ENCODE measurements at regions not wholly inside any gene's neighbourhood (a gene's known extent, or its start where the extent isn't known, plus 50 kb on each side); places are given as distances from the start of the nearest gene placed in this dataset.
A peak's percentile ranks its signal among the peaks of the same experiment; 100 is the strongest.

GRCh38 chr3:31331278-31331677, 201.4 kb upstream of the STT3B start:
- Histone ChIP-seq H3K27ac (ENCODE audit: low read depth) (no peak overlapping the region), H3K4me3 (no peak overlapping the region), H2AFZ (no peak overlapping the region), H3K36me3 (ENCODE audit: insufficient read depth) (no peaks in the 10 kb centered on the region), H3K4me2 (no peak overlapping the region), H3F3A (replicated peaks; ENCODE audit: low read depth) (no peaks in the 10 kb centered on the region), H3K79me2 (replicated peaks; ENCODE audit: insufficient read depth) (no peaks in the 10 kb centered on the region), H3K9me2 (ENCODE audit: insufficient read depth) (peaks cover 15% of the 10 kb centered on the region; the same call in 1 of the 2 replicates), H4K20me1 (replicated peaks; ENCODE audit: insufficient read depth) (no peaks in the 10 kb centered on the region), H3K27me3 (ENCODE audit: insufficient read depth) (no peaks in the 10 kb centered on the region), H3K4me1 (ENCODE audit: insufficient read depth) (no peaks in the 10 kb centered on the region)
- Mint-ChIP-seq H3K27ac (no peak overlapping the region), H3K27me3 (ENCODE audit: insufficient read depth, low read depth, poor library complexity) (peaks cover 5% of the 10 kb centered on the region), H3K4me1 (no peaks in the 10 kb centered on the region), H3K36me3 (ENCODE audit: low read depth) (peaks cover 8% of the 10 kb centered on the region; the same call in 2 of the 3 replicates), H3K9me3 (peaks cover 22% of the 10 kb centered on the region), H3K4me3 (no peak overlapping the region)
- no peak for TF ChIP-seq EZH2phosphoT487 (IDR thresholded peaks at IDR 0.05; ENCODE audit: unreplicated experiment)
- no peak for TF ChIP-seq POLR2AphosphoS5 (IDR thresholded peaks at IDR 0.05; ENCODE audit: low read depth)
- TF ChIP-seq ZNF331 (CRISPR knock-in tag; IDR thresholded peaks at IDR 0.05; ENCODE audit: low read depth), result no peak
- DNase-seq (ENCODE audit: low spot score), result no peak
- no peak for ATAC-seq

DNA sequence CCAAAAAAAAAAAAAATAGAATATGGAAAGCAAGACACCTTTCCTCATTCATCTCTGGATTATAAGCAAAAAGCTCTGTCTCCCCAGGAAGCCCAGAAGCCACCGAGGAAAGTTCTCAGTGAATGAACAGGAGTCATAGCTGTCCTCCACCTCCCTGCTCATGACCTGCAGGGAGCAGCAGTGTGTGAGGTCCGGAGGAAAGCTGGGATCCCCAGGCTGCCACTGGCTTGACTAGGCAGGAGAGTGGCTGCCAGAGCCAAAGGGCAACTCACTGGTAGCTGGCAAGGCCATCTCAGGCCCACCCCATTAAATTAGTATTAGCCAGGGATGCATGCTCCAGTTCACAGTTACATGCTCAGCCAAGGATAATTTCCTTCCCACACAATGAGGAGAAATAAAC, 191.6 kb upstream of the STT3B start:
- DNase-seq (ENCODE audit: low spot score) (peak; percentile 41), ATAC-seq (peak; percentile 97)
- H3K36me3 ChIP-seq (ENCODE audit: insufficient read depth), result no peaks in the 10 kb centered on the region
- no peak overlapping the region for H3K4me3 Mint-ChIP-seq
- H2AFZ ChIP-seq, result no peak overlapping the region
- no peaks in the 10 kb centered on the region for H3K27me3 Mint-ChIP-seq (ENCODE audit: insufficient read depth, low read depth, poor library complexity)
- H3K4me2 ChIP-seq, result no peak overlapping the region
- H3K27ac Mint-ChIP-seq, result no peak overlapping the region
- TF ChIP-seq CTCF (conservative IDR thresholded peaks at IDR 0.05; ENCODE audit: low read depth in 2 of 2), result peak; percentile 33 to 62; a peak in 3 of 4 replicates
- no peak for TF ChIP-seq JUNB (IDR thresholded peaks at IDR 0.05; ENCODE audit: unreplicated experiment)
- no peak overlapping the region for H3K4me3 ChIP-seq
- H3K4me1 Mint-ChIP-seq, result peaks cover 8% of the 10 kb centered on the region
- H3K9me2 ChIP-seq (ENCODE audit: insufficient read depth), result no peaks in the 10 kb centered on the region
- H3K4me1 ChIP-seq (ENCODE audit: insufficient read depth), result no peaks in the 10 kb centered on the region
- peaks cover 8% of the 10 kb centered on the region; the same call in 1 of the 3 replicates for H3K9me3 Mint-ChIP-seq
- no peaks in the 10 kb centered on the region for H3K79me2 ChIP-seq (replicated peaks; ENCODE audit: insufficient read depth)
- H3F3A ChIP-seq (replicated peaks; ENCODE audit: low read depth), result no peaks in the 10 kb centered on the region
- H4K20me1 ChIP-seq (replicated peaks; ENCODE audit: insufficient read depth), result no peaks in the 10 kb centered on the region
- no peak overlapping the region for H3K27ac ChIP-seq (ENCODE audit: low read depth)
- no peaks in the 10 kb centered on the region; the same call in 2 of the 3 replicates for H3K36me3 Mint-ChIP-seq (ENCODE audit: low read depth)
- H3K27me3 ChIP-seq (ENCODE audit: insufficient read depth), result no peaks in the 10 kb centered on the region

DNA sequence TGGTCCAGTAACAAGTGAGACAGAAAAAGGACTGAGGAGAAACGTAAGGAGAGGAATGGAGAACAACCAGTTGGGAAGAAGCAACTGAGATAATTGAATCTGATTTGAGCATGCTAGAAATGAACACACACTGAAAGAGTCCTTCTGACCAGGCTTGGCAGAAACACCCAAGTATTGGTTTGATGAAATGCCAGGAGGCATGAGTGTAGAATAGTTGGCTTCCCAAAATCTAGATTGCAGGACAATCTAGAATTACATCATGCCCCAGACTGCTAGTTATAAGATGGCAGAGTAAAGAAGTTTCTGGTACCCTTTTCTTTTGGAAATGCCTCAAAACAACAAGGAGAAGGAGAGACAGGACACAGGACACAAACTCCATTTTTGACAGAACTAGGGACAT, 189.7 kb upstream of the STT3B start:
- H3K27me3 Mint-ChIP-seq (ENCODE audit: insufficient read depth, low read depth, poor library complexity), result no peaks in the 10 kb centered on the region
- no peak overlapping the region for H3K4me3 Mint-ChIP-seq
- Histone ChIP-seq H2AFZ (no peak overlapping the region), H3K9me2 (ENCODE audit: insufficient read depth) (no peaks in the 10 kb centered on the region), H3K79me2 (replicated peaks; ENCODE audit: insufficient read depth) (no peaks in the 10 kb centered on the region), H3K4me3 (no peak overlapping the region), H3K27ac (ENCODE audit: low read depth) (no peak overlapping the region), H3K36me3 (ENCODE audit: insufficient read depth) (no peaks in the 10 kb centered on the region), H4K20me1 (replicated peaks; ENCODE audit: insufficient read depth) (no peaks in the 10 kb centered on the region), H3K4me2 (no peak overlapping the region), H3F3A (replicated peaks; ENCODE audit: low read depth) (no peaks in the 10 kb centered on the region), H3K27me3 (ENCODE audit: insufficient read depth) (no peaks in the 10 kb centered on the region), H3K4me1 (ENCODE audit: insufficient read depth) (no peaks in the 10 kb centered on the region)
- peaks cover 10% of the 10 kb centered on the region for H3K4me1 Mint-ChIP-seq
- no peaks in the 10 kb centered on the region; the same call in 2 of the 3 replicates for H3K36me3 Mint-ChIP-seq (ENCODE audit: low read depth)
- DNase-seq (ENCODE audit: low spot score), result no peak
- no peak overlapping the region for H3K27ac Mint-ChIP-seq
- ATAC-seq, result no peak
- H3K9me3 Mint-ChIP-seq, result peaks cover 8% of the 10 kb centered on the region; the same call in 1 of the 3 replicates
- TF ChIP-seq, protein P1, sequence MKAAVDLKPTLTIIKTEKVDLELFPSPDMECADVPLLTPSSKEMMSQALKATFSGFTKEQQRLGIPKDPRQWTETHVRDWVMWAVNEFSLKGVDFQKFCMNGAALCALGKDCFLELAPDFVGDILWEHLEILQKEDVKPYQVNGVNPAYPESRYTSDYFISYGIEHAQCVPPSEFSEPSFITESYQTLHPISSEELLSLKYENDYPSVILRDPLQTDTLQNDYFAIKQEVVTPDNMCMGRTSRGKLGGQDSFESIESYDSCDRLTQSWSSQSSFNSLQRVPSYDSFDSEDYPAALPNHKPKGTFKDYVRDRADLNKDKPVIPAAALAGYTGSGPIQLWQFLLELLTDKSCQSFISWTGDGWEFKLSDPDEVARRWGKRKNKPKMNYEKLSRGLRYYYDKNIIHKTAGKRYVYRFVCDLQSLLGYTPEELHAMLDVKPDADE (IDR thresholded peaks at IDR 0.05), result no peak
- TF ChIP-seq ZNF114 (CRISPR knock-in tag; IDR thresholded peaks at IDR 0.05) (no peak), NANOG (IDR thresholded peaks at IDR 0.05; ENCODE audit: borderline replicate concordance) (no peak), ZNF331 (CRISPR knock-in tag; IDR thresholded peaks at IDR 0.05; ENCODE audit: low read depth) (no peak), EZH2 (IDR thresholded peaks at IDR 0.05; ENCODE audit: low read depth, unreplicated experiment) (no peak), EZH2phosphoT487 (IDR thresholded peaks at IDR 0.05; ENCODE audit: unreplicated experiment) (no peak), CTCF (conservative IDR thresholded peaks at IDR 0.05; ENCODE audit: low read depth in 2 of 2) (no peak)
